ENCODE measurements at regions not wholly inside any gene's neighbourhood (a gene's known extent, or its start where the extent isn't known, plus 50 kb on each side); places are given as distances from the start of the nearest gene placed in this dataset.

- no peaks in the 10 kb centered on the region for H3K79me2 ChIP-seq (ENCODE audit: insufficient read depth, low read length)
- ATAC-seq (no peak), DNase-seq (ENCODE audit: low read depth, low spot score) (no peak)
- no peak overlapping the region for H2AFZ ChIP-seq (ENCODE audit: low read depth, low read length, poor library complexity, severe bottlenecking)
- H3K27ac ChIP-seq (ENCODE audit: low read depth, low read length), result no peak overlapping the region
- no TSS peak for BruUV-seq (replicated peaks)
- H3K4me3 ChIP-seq (replicated peaks in 1 of 2; ENCODE audit: low read depth in 1 of 2, low read length in 2 of 2), result no peak overlapping the region
- no peaks in the 10 kb centered on the region for H3K36me3 ChIP-seq (ENCODE audit: control insufficient read depth in 1 of 2, insufficient read depth in 2 of 2, low read length in 2 of 2)
- H3K27me3 ChIP-seq (ENCODE audit: insufficient read depth, low read length), result no peaks in the 10 kb centered on the region
- no peak for TF ChIP-seq ELF1 (IDR thresholded peaks at IDR 0.05; ENCODE audit: borderline replicate concordance, low read depth)
- TF ChIP-seq POLR2AphosphoS5 (IDR thresholded peaks at IDR 0.05; ENCODE audit: low read depth, low read length), result no peak
- no peak for TF ChIP-seq RAD21 (IDR thresholded peaks at IDR 0.05; ENCODE audit: low read depth)
- no peak for TF ChIP-seq EGR1 (IDR thresholded peaks at IDR 0.05; ENCODE audit: low read depth)
- TF ChIP-seq FOSL1 (IDR thresholded peaks at IDR 0.05; ENCODE audit: low read depth), result no peak
- no peak for TF ChIP-seq ZNF274 (IDR thresholded peaks at IDR 0.05; ENCODE audit: low read depth, low read length)
- no peak for TF ChIP-seq EZH2 (IDR thresholded peaks at IDR 0.05)
- TF ChIP-seq SP1 (IDR thresholded peaks at IDR 0.05; ENCODE audit: low read depth), result no peak
- no peak for TF ChIP-seq CEBPB (IDR thresholded peaks at IDR 0.05; ENCODE audit: low read depth)
- TF ChIP-seq POLR2A (IDR thresholded peaks at IDR 0.05; ENCODE audit: borderline replicate concordance, extremely low read depth, insufficient read depth, insufficient read length), result no peak
- TF ChIP-seq YY1 (IDR thresholded peaks at IDR 0.05; ENCODE audit: extremely low read depth, insufficient replicate concordance, low read depth, low read length), result no peak
- TF ChIP-seq SIN3A (IDR thresholded peaks at IDR 0.05; ENCODE audit: low read depth), result no peak
- TF ChIP-seq SRF (IDR thresholded peaks at IDR 0.05; ENCODE audit: low read depth), result no peak
- no peak for TF ChIP-seq REST (IDR thresholded peaks at IDR 0.05; ENCODE audit: low read depth)
- no peak for TF ChIP-seq JUND (IDR thresholded peaks at IDR 0.05)
- no peak for TF ChIP-seq ZFX (IDR thresholded peaks at IDR 0.05)
- TF ChIP-seq TCF7L2 (IDR thresholded peaks at IDR 0.05; ENCODE audit: borderline replicate concordance, extremely low read depth, insufficient read depth, insufficient read length), result no peak
- TF ChIP-seq ZBTB33 (IDR thresholded peaks at IDR 0.05; ENCODE audit: extremely low read depth, insufficient replicate concordance, low read length), result no peak
- ChIA-PET POLR2A (no interaction called here), CTCF (no interaction called here), RAD21 (ENCODE audit: low non-redundant PET in 1 of 2, low total read pairs in 2 of 2, uncharacterized antibody in 2 of 2, unreplicated experiment in 2 of 2) (no interaction called here)
- H4K20me1 ChIP-seq (ENCODE audit: insufficient read depth), result no peaks in the 10 kb centered on the region
- H3K4me1 ChIP-seq (ENCODE audit: control insufficient read depth in 1 of 2, insufficient read depth in 2 of 2, low read length in 2 of 2), result no peaks in the 10 kb centered on the region
- no peaks in the 10 kb centered on the region for H3K9me2 ChIP-seq (ENCODE audit: insufficient read depth)
- no peaks in the 10 kb centered on the region for H3K9me3 ChIP-seq (ENCODE audit: control insufficient read depth in 1 of 2, insufficient read depth in 1 of 2, low read depth in 1 of 2, low read length in 2 of 2)
- intact Hi-C loops (cut with micrococcal nuclease), result no loop called here
- H3K4me2 ChIP-seq (ENCODE audit: low read length), result no peak overlapping the region
- no peak overlapping the region for H3K9ac ChIP-seq (ENCODE audit: low read length)
Observed at GRCh38 chr1:64368344-64368743, 101.6 kb upstream of the CACHD1 start.
